Uterus (tissue), 2 donors: ENCODE measurements at regions not wholly inside any gene's neighbourhood (a gene's known extent, or its start where the extent isn't known, plus 50 kb on each side); places are given as distances from the start of the nearest gene placed in this dataset.

Experiments used
- CTCF ChIP-seq, 4 experiments: fragments of 200-600 bp in 2 of 4; fragments of 450-650 bp in 2 of 4; sonication (generic) in 2 of 4; IDR thresholded peaks; one replicate each; pipeline ENCODE4 v1.5.1; 2016 to 2019; ENCODE audit warnings: antibody characterized with exemption in 4 of 4, mild to moderate bottlenecking in 2 of 4, moderate library complexity in 1 of 4
- POLR2A ChIP-seq, 2 donors: fragments of 450-650 bp; IDR thresholded peaks; one replicate each; pipeline ENCODE4 v1.6.1; 2016; ENCODE audit warnings: antibody characterized with exemption in 2 of 2, mild to moderate bottlenecking in 1 of 2, moderate library complexity in 1 of 2

- TF ChIP-seq CTCF (IDR thresholded peaks at IDR 0.05) (no peak), POLR2A (IDR thresholded peaks at IDR 0.05) (no peak)
Measured at GRCh38 chr1:209443975-209444651, 139.4 kb upstream of the CAMK1G start.
